A549 (cell line): ENCODE measurements at regions not wholly inside any gene's neighbourhood (a gene's known extent, or its start where the extent isn't known, plus 50 kb on each side); places are given as distances from the start of the nearest gene placed in this dataset.

ENCODE experiments used
- BHLHE40 ChIP-seq: IDR thresholded peaks from 2 replicates; pipeline ENCODE4 v1.6.1; 2012; ENCODE audit warnings: low read depth, low read length, inconsistent platforms
- CBX2 ChIP-seq: fragments of 200-600 bp; sonication (generic); IDR thresholded peaks from 2 replicates; pipeline ENCODE4 v1.6.1; 2016; ENCODE audit warnings: low read depth, mild to moderate bottlenecking, borderline replicate concordance
- CBX8 ChIP-seq: fragments of 200-600 bp; sonication (generic); IDR thresholded peaks from 2 replicates; pipeline ENCODE4 v1.6.1; 2016
- CTCF ChIP-seq: fragments of >200 bp; sonication (Bioruptor Twin); formaldehyde crosslinking; IDR thresholded peaks from 3 replicates; pipeline ENCODE4 v1.5.1; 2016
- ESRRA ChIP-seq: fragments of 150-350 bp; IDR thresholded peaks from 2 replicates; pipeline ENCODE4 v1.6.1; 2014; ENCODE audit warnings: mild to moderate bottlenecking, low read length, borderline replicate concordance
- JUN ChIP-seq, 2 experiments: fragments of >200 bp; sonication (Bioruptor Twin); formaldehyde crosslinking; IDR thresholded peaks; 2 replicates in 1 of 2; 3 replicates in 1 of 2; pipeline ENCODE4 v1.6.1; 2016 to 2017
- MAX ChIP-seq: IDR thresholded peaks from 2 replicates; pipeline ENCODE4 v1.6.1; 2012
- MAZ ChIP-seq: fragments of 150-350 bp; IDR thresholded peaks from 2 replicates; pipeline ENCODE4 v1.6.1; 2014; ENCODE audit warnings: antibody characterized with exemption, low read depth, low read length, borderline replicate concordance
- MYC ChIP-seq: IDR thresholded peaks from 2 replicates; pipeline ENCODE4 v1.6.1; 2012; ENCODE audit warnings: mild to moderate bottlenecking, inconsistent platforms, low read length, improper control_type of control experiment, borderline replicate concordance
- POLR2A ChIP-seq: IDR thresholded peaks from 2 replicates; pipeline ENCODE4 v1.6.1; 2012; ENCODE audit warnings: mild to moderate bottlenecking, low read length
- RAD21 ChIP-seq, 2 experiments: fragments of >200 bp in 1 of 2; sonication (Bioruptor Twin) in 1 of 2; formaldehyde crosslinking in 1 of 2; IDR thresholded peaks in 1 of 2; conservative IDR thresholded peaks in 1 of 2; 2 replicates in 1 of 2; 3 replicates in 1 of 2; pipeline ENCODE4 v1.6.1; 2012 to 2018; ENCODE audit warnings: inconsistent platforms in 1 of 2
- REST ChIP-seq: fragments of 200-600 bp; sonication (generic); IDR thresholded peaks from 2 replicates; pipeline ENCODE4 v1.6.1; 2016; ENCODE audit warnings: antibody characterized with exemption, mild to moderate bottlenecking, moderate library complexity
- SMC3 ChIP-seq: fragments of >200 bp; sonication (Bioruptor Twin); formaldehyde crosslinking; IDR thresholded peaks from 3 replicates; pipeline ENCODE4 v1.6.1; 2018; ENCODE audit warnings: inconsistent platforms
- SREBF2 ChIP-seq: fragments of 450-650 bp; IDR thresholded peaks from 2 replicates; pipeline ENCODE4 v1.6.1; 2014; ENCODE audit warnings: mild to moderate bottlenecking, moderate library complexity

GRCh38 chr13:54449922-54450321 lies 1421.3 kb downstream of the OLFM4 start:
- TF ChIP-seq CTCF (no peak), RAD21 (conservative IDR thresholded peaks at IDR 0.05 in 1 of 2, IDR thresholded peaks at IDR 0.05 in 1 of 2) (no peak), MAZ (no peak), MAX (no peak), BHLHE40 (no peak), CBX2 (no peak), MYC (no peak), REST (no peak), JUN (IDR thresholded peaks at IDR 0.05) (no peak), SREBF2 (no peak), POLR2A (no peak), CBX8 (no peak), ESRRA (no peak), SMC3 (no peak)
